WTC11 (cell line): ENCODE measurements at regions not wholly inside any gene's neighbourhood (a gene's known extent, or its start where the extent isn't known, plus 50 kb on each side); places are given as distances from the start of the nearest gene placed in this dataset.

ENCODE experiments used
- ATAC-seq: fragments of 200-7000 bp; cut with Tn5 transposase; 2 replicates; pipeline ENCODE4 v1.10.0; 2021; ENCODE audit warnings: mild to moderate bottlenecking, moderate library complexity
- CTCF ChIA-PET: fragments of 300-600 bp; sonication (Branson Sonifier 250); formaldehyde crosslinking; loops from one replicate; lab custom pipeline; 2021; ENCODE audit warnings: antibody characterized with exemption; lab: Charles Lee
- POLR2A ChIA-PET: fragments of 350-600 bp; sonication (Branson Sonifier 250); formaldehyde crosslinking; loops from one replicate; lab custom pipeline; 2021; ENCODE audit warnings: antibody characterized with exemption; lab: Charles Lee
- DNase-seq: peaks from one replicate; pipeline ENCODE4 v3.0.0; 2021; ENCODE audit warnings: low spot score
- H3K27ac Mint-ChIP-seq: 2 replicates; pipeline ENCODE4 v1.8.0; 2021; ENCODE audit warnings: mixed read lengths
- H3K27me3 Mint-ChIP-seq: 2 replicates; pipeline ENCODE4 v1.8.0; 2021; ENCODE audit warnings: low read depth, mild to moderate bottlenecking, moderate library complexity, mixed read lengths
- H3K36me3 Mint-ChIP-seq: 2 replicates; pipeline ENCODE4 v1.8.0; 2021; ENCODE audit warnings: mixed read lengths
- H3K4me1 Mint-ChIP-seq: 2 replicates; pipeline ENCODE4 v1.8.0; 2022; ENCODE audit warnings: mixed read lengths
- H3K4me3 Mint-ChIP-seq: 2 replicates; pipeline ENCODE4 v1.8.0; 2021; ENCODE audit warnings: mild to moderate bottlenecking, moderate library complexity, mixed read lengths
- H3K9me3 Mint-ChIP-seq: 2 replicates; pipeline ENCODE4 v1.8.0; 2021; ENCODE audit warnings: mixed read lengths
- EMX1 ChIP-seq: fragments of 250-450 bp; sonication (Bioruptor Pico); IDR thresholded peaks from 2 replicates; pipeline ENCODE4 v1.8.0; 2021; ENCODE audit warnings: mild to moderate bottlenecking
- ETV6 ChIP-seq: sonication (generic); formaldehyde crosslinking; IDR thresholded peaks from 2 replicates; pipeline ENCODE4 v1.8.1; 2022; ENCODE audit warnings: mild to moderate bottlenecking, missing genetic modification reagents
- FOXK1 ChIP-seq: sonication (generic); formaldehyde crosslinking; IDR thresholded peaks from 2 replicates; pipeline ENCODE4 v1.8.0; 2022; ENCODE audit warnings: mild to moderate bottlenecking, moderate library complexity, missing genetic modification reagents
- HMGXB4 ChIP-seq: sonication (generic); formaldehyde crosslinking; IDR thresholded peaks from 2 replicates; pipeline ENCODE4 v1.8.1; 2023; ENCODE audit warnings: mild to moderate bottlenecking, moderate library complexity, missing genetic modification reagents
- MYBL2 ChIP-seq: sonication (generic); formaldehyde crosslinking; IDR thresholded peaks from 2 replicates; pipeline ENCODE4 v1.8.1; 2023; ENCODE audit warnings: mild to moderate bottlenecking, moderate library complexity, missing genetic modification reagents
- NFYB ChIP-seq: sonication (generic); formaldehyde crosslinking; conservative IDR thresholded peaks from 2 replicates; pipeline ENCODE4 v1.8.0; 2022; ENCODE audit warnings: low read depth, missing genetic modification reagents
- OVOL2 ChIP-seq: fragments of 250-450 bp; sonication (Bioruptor Pico); IDR thresholded peaks from 2 replicates; pipeline ENCODE4 v1.9.0; 2021; ENCODE audit warnings: mild to moderate bottlenecking, borderline replicate concordance
- PRDM15 ChIP-seq: sonication (generic); formaldehyde crosslinking; IDR thresholded peaks from 2 replicates; pipeline ENCODE4 v1.8.0; 2022; ENCODE audit warnings: missing genetic modification reagents
- PRRX2 ChIP-seq: fragments of 250-450 bp; sonication (Bioruptor Pico); IDR thresholded peaks from 2 replicates; pipeline ENCODE4 v1.8.0; 2021; ENCODE audit warnings: mild to moderate bottlenecking
- RELA ChIP-seq: sonication (generic); formaldehyde crosslinking; IDR thresholded peaks from 2 replicates; pipeline ENCODE4 v1.8.1; 2022; ENCODE audit warnings: missing genetic modification reagents, mild to moderate bottlenecking, borderline replicate concordance
- SMAD3 ChIP-seq: sonication (generic); formaldehyde crosslinking; IDR thresholded peaks from 2 replicates; pipeline ENCODE4 v1.8.0; 2022; ENCODE audit warnings: missing genetic modification reagents, mild to moderate bottlenecking, borderline replicate concordance
- STAT6 ChIP-seq: sonication (generic); formaldehyde crosslinking; conservative IDR thresholded peaks from 2 replicates; pipeline ENCODE4 v1.8.1; 2023; ENCODE audit warnings: mild to moderate bottlenecking, low read depth, missing genetic modification reagents, moderate library complexity
- TP53 ChIP-seq: sonication (generic); formaldehyde crosslinking; IDR thresholded peaks from 2 replicates; pipeline ENCODE4 v1.8.1; 2023; ENCODE audit warnings: mild to moderate bottlenecking, missing genetic modification reagents
- USF2 ChIP-seq: sonication (generic); formaldehyde crosslinking; IDR thresholded peaks from 2 replicates; pipeline ENCODE4 v1.8.1; 2023; ENCODE audit warnings: mild to moderate bottlenecking, missing genetic modification reagents, moderate library complexity
- ZBTB21 ChIP-seq: sonication (generic); formaldehyde crosslinking; IDR thresholded peaks from 2 replicates; pipeline ENCODE4 v1.8.1; 2023; ENCODE audit warnings: mild to moderate bottlenecking, missing genetic modification reagents, borderline replicate concordance
- ZBTB43 ChIP-seq: sonication (generic); formaldehyde crosslinking; IDR thresholded peaks from 2 replicates; pipeline ENCODE4 v1.8.1; 2023; ENCODE audit warnings: mild to moderate bottlenecking, missing genetic modification reagents
- ZNF138 ChIP-seq: sonication (generic); formaldehyde crosslinking; conservative IDR thresholded peaks from 2 replicates; pipeline ENCODE4 v1.8.1; 2022; ENCODE audit warnings: mild to moderate bottlenecking, moderate library complexity, missing genetic modification reagents
- ZNF232 ChIP-seq: sonication (generic); formaldehyde crosslinking; IDR thresholded peaks from 2 replicates; pipeline ENCODE4 v1.8.0; 2022; ENCODE audit warnings: mild to moderate bottlenecking, missing genetic modification reagents
- ZNF396 ChIP-seq: fragments of 250-450 bp; sonication (Bioruptor Pico); IDR thresholded peaks from 2 replicates; pipeline ENCODE4 v1.8.0; 2021; ENCODE audit warnings: mild to moderate bottlenecking, moderate library complexity, borderline replicate concordance

- ChIA-PET CTCF (no interaction called here), POLR2A (no interaction called here)
- H3K9me3 Mint-ChIP-seq, result no peaks in the 10 kb centered on the region
- no peak for DNase-seq
- TF ChIP-seq NFYB (CRISPR knock-in tag) (peak; percentile 53), FOXK1 (CRISPR knock-in tag) (no peak)
- no peak overlapping the region for H3K27ac Mint-ChIP-seq
- peak; percentile 95 for ATAC-seq
- H3K27me3 Mint-ChIP-seq, result no peaks in the 10 kb centered on the region
- H3K4me1 Mint-ChIP-seq, result peaks cover 8% of the 10 kb centered on the region
- H3K36me3 Mint-ChIP-seq, result no peaks in the 10 kb centered on the region
- H3K4me3 Mint-ChIP-seq, result no peak overlapping the region
Measured at GRCh38 chr7:17530741-17531421, 232.4 kb downstream of the AHR start.

- no peak for TF ChIP-seq HMGXB4 (CRISPR knock-in tag)
- TF ChIP-seq EMX1 (CRISPR knock-in tag), result no peak
- no peak for TF ChIP-seq PRRX2 (CRISPR knock-in tag)
- TF ChIP-seq ETV6, result no peak
- no peak for TF ChIP-seq ZBTB43 (CRISPR knock-in tag)
- no peak for TF ChIP-seq ZNF232 (CRISPR knock-in tag)
- no peak for TF ChIP-seq RELA (CRISPR knock-in tag)
- TF ChIP-seq STAT6 (CRISPR knock-in tag), result no peak
- TF ChIP-seq ZNF396, result no peak
- no peak for TF ChIP-seq TP53 (CRISPR knock-in tag)
- TF ChIP-seq ZBTB21 (CRISPR knock-in tag), result no peak
- no peak for TF ChIP-seq ZNF138 (CRISPR knock-in tag)
- TF ChIP-seq USF2 (CRISPR knock-in tag), result no peak
- TF ChIP-seq PRDM15 (CRISPR knock-in tag), result no peak
- TF ChIP-seq FOXK1 (CRISPR knock-in tag), result no peak
- TF ChIP-seq MYBL2 (CRISPR knock-in tag), result no peak
- no peak for TF ChIP-seq SMAD3 (CRISPR knock-in tag)
- no peak for TF ChIP-seq OVOL2 (CRISPR knock-in tag)
- TF ChIP-seq, all 79 proteins: peak for 0
- ATAC-seq (no peak), DNase-seq (no peak)
- Mint-ChIP-seq H3K27me3 (no peaks in the 10 kb centered on the region), H3K4me3 (no peak overlapping the region), H3K27ac (no peak overlapping the region), H3K36me3 (no peaks in the 10 kb centered on the region), H3K4me1 (peaks cover 12% of the 10 kb centered on the region), H3K9me3 (no peaks in the 10 kb centered on the region)
- POLR2A ChIA-PET, result no interaction called here
- CTCF ChIA-PET, result no interaction called here
Measured at GRCh38 chr7:17532861-17533404, 234.5 kb downstream of the AHR start.
